Lung microvascular endothelial cell (primary cell): ENCODE measurements at regions not wholly inside any gene's neighbourhood (a gene's known extent, or its start where the extent isn't known, plus 50 kb on each side); places are given as distances from the start of the nearest gene placed in this dataset.
"Not testable (repeated sequence)": the region's sequence is repeated elsewhere in the genome, so short reads cannot be mapped to it uniquely, and the experiment has no call there.

Experiments
- DNase-seq, 2 donors: peaks; one replicate each; pipeline versions ENCODE4 v3.0.0 to v3.0.0-alpha.2; 2010; ENCODE audit warnings: low read depth in 2 of 2

- not testable (repeated sequence) for DNase-seq
These were observed 260.2 kb downstream of the CEMIP2 start for GRCh38 chr9:71508141-71508540.

GRCh38 chr9:71506821-71507220 lies 261.5 kb downstream of the CEMIP2 start:
- DNase-seq = peak in 1 of 2 donors; percentile 50

GRCh38 chr9:71504636-71505035 lies 263.7 kb downstream of the CEMIP2 start:
- DNase-seq = peak in 1 of 2 donors; percentile 6

- DNase-seq = no peak
These were observed 269.6 kb downstream of the CEMIP2 start for GRCh38 chr9:71498691-71499090.

GRCh38 chr9:71490810-71491209 lies 277.5 kb downstream of the CEMIP2 start:
- DNase-seq = peak in 1 of 2 donors; percentile 31

GRCh38 chr9:71487061-71487460 lies 281.3 kb downstream of the CEMIP2 start:
- DNase-seq = peak in 1 of 2 donors; percentile 9

- DNase-seq = no peak
These were observed 283.0 kb downstream of the CEMIP2 start for GRCh38 chr9:71485326-71485725.

GRCh38 chr9:71483436-71483835 lies 284.9 kb downstream of the CEMIP2 start:
- DNase-seq = no peak

GRCh38 chr9:71479621-71480020 lies 288.7 kb downstream of the CEMIP2 start:
- no peak for DNase-seq

GRCh38 chr9:71472400-71472799 lies 295.9 kb downstream of the CEMIP2 start:
- no peak for DNase-seq

GRCh38 chr9:71465392-71465791 lies 302.9 kb downstream of the CEMIP2 start:
- no peak for DNase-seq

- no peak for DNase-seq
These were observed 309.2 kb downstream of the CEMIP2 start for GRCh38 chr9:71459082-71459481.

GRCh38 chr9:71446473-71447411 lies 321.6 kb downstream of the CEMIP2 start:
- peak; percentile 54 to 63 for DNase-seq

GRCh38 chr9:71446106-71446472 lies 322.2 kb downstream of the CEMIP2 start:
- no peak for DNase-seq

GRCh38 chr9:71442937-71443336 lies 321.5 kb upstream of the TRPM3 start:
- DNase-seq = no peak

GRCh38 chr9:71441266-71441665 lies 319.8 kb upstream of the TRPM3 start:
- DNase-seq = no peak

GRCh38 chr9:71431931-71432330 lies 310.5 kb upstream of the TRPM3 start:
- no peak for DNase-seq

GRCh38 chr9:71407341-71407740 lies 285.9 kb upstream of the TRPM3 start:
- not testable (repeated sequence) for DNase-seq

- DNase-seq = no peak
These were observed 281.7 kb upstream of the TRPM3 start for GRCh38 chr9:71403106-71403505.

- DNase-seq = no peak
These were observed 271.6 kb upstream of the TRPM3 start for GRCh38 chr9:71393005-71393404.

- no peak for DNase-seq
These were observed 262.9 kb upstream of the TRPM3 start for GRCh38 chr9:71384343-71384742.

- no peak for DNase-seq
These were observed 262.0 kb upstream of the TRPM3 start for GRCh38 chr9:71383308-71383940.

- no peak for DNase-seq
These were observed 246.7 kb upstream of the TRPM3 start for GRCh38 chr9:71368157-71368556.
